ENCODE measurements at regions not wholly inside any gene's neighbourhood (a gene's known extent, or its start where the extent isn't known, plus 50 kb on each side); places are given as distances from the start of the nearest gene placed in this dataset.

- Histone ChIP-seq H3K27ac (ENCODE audit: low read depth in 2 of 2, low read length in 1 of 2) (no peak overlapping the region), H3K9me3 (ENCODE audit: control insufficient read depth in 2 of 2, insufficient read depth in 1 of 2, low read depth in 1 of 2, low read length in 1 of 2) (no peaks in the 10 kb centered on the region), H3K36me3 (ENCODE audit: control insufficient read depth in 2 of 2, insufficient read depth in 2 of 2, low read length in 1 of 2) (no peaks in the 10 kb centered on the region), H3K27me3 (ENCODE audit: control insufficient read depth in 1 of 2, insufficient read depth in 2 of 2, low read length in 2 of 2) (no peaks in the 10 kb centered on the region), H3K4me3 (ENCODE audit: low read depth in 1 of 2, low read length in 2 of 2) (no peak overlapping the region), H3K4me1 (ENCODE audit: control insufficient read depth in 2 of 2, insufficient read depth in 2 of 2, low read length in 1 of 2) (peaks cover 0 to 2% of the 10 kb centered on the region in 2 donors)
- WGBS, 2 donors = 74 to 81% methylated on average over 2 of the region's 2 CpGs
These were observed 146.3 kb upstream of the APCDD1 start for GRCh38 chr18:10308154-10308553.

GRCh38 chr18:10310626-10311025 is 143.8 kb upstream of the APCDD1 start:
- H3K36me3 ChIP-seq (ENCODE audit: control insufficient read depth in 2 of 2, insufficient read depth in 2 of 2, low read length in 1 of 2) = no peaks in the 10 kb centered on the region
- H3K4me3 ChIP-seq (ENCODE audit: low read depth in 1 of 2, low read length in 2 of 2) = no peak overlapping the region
- H3K27me3 ChIP-seq (ENCODE audit: control insufficient read depth in 1 of 2, insufficient read depth in 2 of 2, low read length in 2 of 2) = no peaks in the 10 kb centered on the region
- H3K9me3 ChIP-seq (ENCODE audit: control insufficient read depth in 2 of 2, insufficient read depth in 1 of 2, low read depth in 1 of 2, low read length in 1 of 2) = no peaks in the 10 kb centered on the region
- no peak overlapping the region for H3K27ac ChIP-seq (ENCODE audit: low read depth in 2 of 2, low read length in 1 of 2)
- 96% methylated on average over 4 of the region's 4 CpGs for WGBS, 2 donors
- no peaks in the 10 kb centered on the region for H3K4me1 ChIP-seq (ENCODE audit: control insufficient read depth in 2 of 2, insufficient read depth in 2 of 2, low read length in 1 of 2)

- no peak overlapping the region for H3K27ac ChIP-seq (ENCODE audit: low read depth in 2 of 2, low read length in 1 of 2)
- H3K4me1 ChIP-seq (ENCODE audit: control insufficient read depth in 2 of 2, insufficient read depth in 2 of 2, low read length in 1 of 2) = no peaks in the 10 kb centered on the region
- no peaks in the 10 kb centered on the region for H3K36me3 ChIP-seq (ENCODE audit: control insufficient read depth in 2 of 2, insufficient read depth in 2 of 2, low read length in 1 of 2)
- no peaks in the 10 kb centered on the region for H3K27me3 ChIP-seq (ENCODE audit: control insufficient read depth in 1 of 2, insufficient read depth in 2 of 2, low read length in 2 of 2)
- H3K9me3 ChIP-seq (ENCODE audit: control insufficient read depth in 2 of 2, insufficient read depth in 1 of 2, low read depth in 1 of 2, low read length in 1 of 2) = no peaks in the 10 kb centered on the region
- H3K4me3 ChIP-seq (ENCODE audit: low read depth in 1 of 2, low read length in 2 of 2) = no peak overlapping the region
- whole genome bisulfite sequencing, 2 donors = 82 to 84% methylated on average over 5 of the region's 5 CpGs
These were observed 142.0 kb upstream of the APCDD1 start for GRCh38 chr18:10312326-10313015.

GRCh38 chr18:10313016-10313342 is 141.5 kb upstream of the APCDD1 start:
- no peak overlapping the region for H3K4me3 ChIP-seq (ENCODE audit: low read depth in 1 of 2, low read length in 2 of 2)
- H3K27me3 ChIP-seq (ENCODE audit: control insufficient read depth in 1 of 2, insufficient read depth in 2 of 2, low read length in 2 of 2) = no peaks in the 10 kb centered on the region
- H3K4me1 ChIP-seq (ENCODE audit: control insufficient read depth in 2 of 2, insufficient read depth in 2 of 2, low read length in 1 of 2) = no peaks in the 10 kb centered on the region
- no peaks in the 10 kb centered on the region for H3K9me3 ChIP-seq (ENCODE audit: control insufficient read depth in 2 of 2, insufficient read depth in 1 of 2, low read depth in 1 of 2, low read length in 1 of 2)
- H3K27ac ChIP-seq (ENCODE audit: low read depth in 2 of 2, low read length in 1 of 2) = no peak overlapping the region
- H3K36me3 ChIP-seq (ENCODE audit: control insufficient read depth in 2 of 2, insufficient read depth in 2 of 2, low read length in 1 of 2) = no peaks in the 10 kb centered on the region
- 91 to 95% methylated on average over 3 of the region's 3 CpGs for WGBS, 2 donors

GRCh38 chr18:10314066-10314465 is 140.4 kb upstream of the APCDD1 start:
- Histone ChIP-seq H3K4me1 (ENCODE audit: control insufficient read depth in 2 of 2, insufficient read depth in 2 of 2, low read length in 1 of 2) (no peaks in the 10 kb centered on the region), H3K36me3 (ENCODE audit: control insufficient read depth in 2 of 2, insufficient read depth in 2 of 2, low read length in 1 of 2) (no peaks in the 10 kb centered on the region), H3K27me3 (ENCODE audit: control insufficient read depth in 1 of 2, insufficient read depth in 2 of 2, low read length in 2 of 2) (no peaks in the 10 kb centered on the region), H3K9me3 (ENCODE audit: control insufficient read depth in 2 of 2, insufficient read depth in 1 of 2, low read depth in 1 of 2, low read length in 1 of 2) (no peaks in the 10 kb centered on the region), H3K4me3 (ENCODE audit: low read depth in 1 of 2, low read length in 2 of 2) (no peak overlapping the region), H3K27ac (ENCODE audit: low read depth in 2 of 2, low read length in 1 of 2) (no peak overlapping the region)
- 88 to 91% methylated on average over 5 of the region's 5 CpGs for WGBS, 2 donors

- Histone ChIP-seq H3K4me3 (ENCODE audit: low read depth in 1 of 2, low read length in 2 of 2) (no peak overlapping the region), H3K9me3 (ENCODE audit: control insufficient read depth in 2 of 2, insufficient read depth in 1 of 2, low read depth in 1 of 2, low read length in 1 of 2) (no peaks in the 10 kb centered on the region), H3K27ac (ENCODE audit: low read depth in 2 of 2, low read length in 1 of 2) (no peak overlapping the region), H3K4me1 (ENCODE audit: control insufficient read depth in 2 of 2, insufficient read depth in 2 of 2, low read length in 1 of 2) (no peaks in the 10 kb centered on the region), H3K27me3 (ENCODE audit: control insufficient read depth in 1 of 2, insufficient read depth in 2 of 2, low read length in 2 of 2) (no peaks in the 10 kb centered on the region), H3K36me3 (ENCODE audit: control insufficient read depth in 2 of 2, insufficient read depth in 2 of 2, low read length in 1 of 2) (no peaks in the 10 kb centered on the region)
- 82 to 87% methylated on average over 1 of the region's 1 CpG for WGBS, 2 donors
These were observed 138.9 kb upstream of the APCDD1 start for GRCh38 chr18:10315522-10315921.

- 87% methylated on average over 7 of the region's 7 CpGs for WGBS, 2 donors
- Histone ChIP-seq H3K27me3 (ENCODE audit: control insufficient read depth in 1 of 2, insufficient read depth in 2 of 2, low read length in 2 of 2) (no peaks in the 10 kb centered on the region), H3K27ac (ENCODE audit: low read depth in 2 of 2, low read length in 1 of 2) (no peak overlapping the region), H3K36me3 (ENCODE audit: control insufficient read depth in 2 of 2, insufficient read depth in 2 of 2, low read length in 1 of 2) (no peaks in the 10 kb centered on the region), H3K4me3 (ENCODE audit: low read depth in 1 of 2, low read length in 2 of 2) (no peak overlapping the region), H3K4me1 (ENCODE audit: control insufficient read depth in 2 of 2, insufficient read depth in 2 of 2, low read length in 1 of 2) (peaks cover 0 to under 1% of the 10 kb centered on the region in 2 donors), H3K9me3 (ENCODE audit: control insufficient read depth in 2 of 2, insufficient read depth in 1 of 2, low read depth in 1 of 2, low read length in 1 of 2) (no peaks in the 10 kb centered on the region)
These were observed 137.7 kb upstream of the APCDD1 start for GRCh38 chr18:10316778-10317177.

- 79 to 80% methylated on average over 6 of the region's 6 CpGs for WGBS, 2 donors
- Histone ChIP-seq H3K36me3 (ENCODE audit: control insufficient read depth in 2 of 2, insufficient read depth in 2 of 2, low read length in 1 of 2) (no peaks in the 10 kb centered on the region), H3K4me3 (ENCODE audit: low read depth in 1 of 2, low read length in 2 of 2) (no peak overlapping the region), H3K9me3 (ENCODE audit: control insufficient read depth in 2 of 2, insufficient read depth in 1 of 2, low read depth in 1 of 2, low read length in 1 of 2) (no peaks in the 10 kb centered on the region), H3K27me3 (ENCODE audit: control insufficient read depth in 1 of 2, insufficient read depth in 2 of 2, low read length in 2 of 2) (no peaks in the 10 kb centered on the region), H3K27ac (ENCODE audit: low read depth in 2 of 2, low read length in 1 of 2) (no peak overlapping the region), H3K4me1 (ENCODE audit: control insufficient read depth in 2 of 2, insufficient read depth in 2 of 2, low read length in 1 of 2) (peaks cover 0 to 2% of the 10 kb centered on the region in 2 donors)
These were observed 136.4 kb upstream of the APCDD1 start for GRCh38 chr18:10317864-10318690.

GRCh38 chr18:10318691-10318970 is 135.8 kb upstream of the APCDD1 start:
- Histone ChIP-seq H3K9me3 (ENCODE audit: control insufficient read depth in 2 of 2, insufficient read depth in 1 of 2, low read depth in 1 of 2, low read length in 1 of 2) (no peaks in the 10 kb centered on the region), H3K27me3 (ENCODE audit: control insufficient read depth in 1 of 2, insufficient read depth in 2 of 2, low read length in 2 of 2) (no peaks in the 10 kb centered on the region), H3K27ac (ENCODE audit: low read depth in 2 of 2, low read length in 1 of 2) (no peak overlapping the region), H3K4me1 (ENCODE audit: control insufficient read depth in 2 of 2, insufficient read depth in 2 of 2, low read length in 1 of 2) (peaks cover 0 to 2% of the 10 kb centered on the region in 2 donors), H3K4me3 (ENCODE audit: low read depth in 1 of 2, low read length in 2 of 2) (no peak overlapping the region), H3K36me3 (ENCODE audit: control insufficient read depth in 2 of 2, insufficient read depth in 2 of 2, low read length in 1 of 2) (no peaks in the 10 kb centered on the region)
- 51 to 58% methylated on average over 3 of the region's 3 CpGs for WGBS, 2 donors

GRCh38 chr18:10319026-10319425 is 135.4 kb upstream of the APCDD1 start:
- no peaks in the 10 kb centered on the region for H3K27me3 ChIP-seq (ENCODE audit: control insufficient read depth in 1 of 2, insufficient read depth in 2 of 2, low read length in 2 of 2)
- H3K4me1 ChIP-seq (ENCODE audit: control insufficient read depth in 2 of 2, insufficient read depth in 2 of 2, low read length in 1 of 2) = peaks cover 0 to 2% of the 10 kb centered on the region in 2 donors
- no peaks in the 10 kb centered on the region for H3K36me3 ChIP-seq (ENCODE audit: control insufficient read depth in 2 of 2, insufficient read depth in 2 of 2, low read length in 1 of 2)
- H3K9me3 ChIP-seq (ENCODE audit: control insufficient read depth in 2 of 2, insufficient read depth in 1 of 2, low read depth in 1 of 2, low read length in 1 of 2) = no peaks in the 10 kb centered on the region
- WGBS, 2 donors = 83 to 92% methylated on average over 2 of the region's 2 CpGs
- no peak overlapping the region for H3K27ac ChIP-seq (ENCODE audit: low read depth in 2 of 2, low read length in 1 of 2)
- no peak overlapping the region for H3K4me3 ChIP-seq (ENCODE audit: low read depth in 1 of 2, low read length in 2 of 2)
